ENCODE measurements at regions not wholly inside any gene's neighbourhood (a gene's known extent, or its start where the extent isn't known, plus 50 kb on each side); places are given as distances from the start of the nearest gene placed in this dataset.

DNA sequence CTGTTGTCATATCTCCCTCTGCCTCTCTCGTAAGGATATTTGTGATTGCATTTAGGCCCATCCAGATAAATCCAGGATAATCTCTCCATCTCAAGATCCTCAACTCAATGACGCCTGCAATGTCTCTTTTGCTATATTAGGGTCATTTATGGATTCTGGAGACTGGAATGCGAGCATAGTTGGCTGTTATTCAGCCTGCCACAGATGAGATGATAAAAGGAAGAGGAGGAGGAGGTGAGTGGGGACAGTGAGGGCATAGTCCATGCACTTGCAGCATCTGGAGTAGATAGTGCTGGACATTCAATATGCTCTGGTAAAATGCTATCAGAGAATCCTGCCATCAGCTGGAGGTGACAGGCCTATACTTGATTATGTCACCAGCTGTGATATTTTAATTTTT, 131.6 kb upstream of the CACNA1E start:
- TF ChIP-seq EZH2 (IDR thresholded peaks at IDR 0.05; ENCODE audit: insufficient read depth, low read length), result no peak
- no peak for TF ChIP-seq CTCF (IDR thresholded peaks at IDR 0.05; ENCODE audit: insufficient read depth, low read depth, low read length)
